Heart left ventricle (tissue), 13 donors: ENCODE measurements at regions not wholly inside any gene's neighbourhood (a gene's known extent, or its start where the extent isn't known, plus 50 kb on each side); places are given as distances from the start of the nearest gene placed in this dataset.

ENCODE experiments used
- CTCF ChIP-seq, 12 donors: fragments of 200-600 bp; sonication (generic) in 4 of 12; IDR thresholded peaks; one replicate each; pipeline versions ENCODE4 v1.5.0 to v1.8.0; 2018 to 2022; ENCODE audit warnings: antibody characterized with exemption in 12 of 12, mild to moderate bottlenecking in 5 of 12
- POLR2A ChIP-seq, 2 donors: fragments of 450-650 bp; IDR thresholded peaks; one replicate each; pipeline ENCODE4 v1.6.1; 2017; ENCODE audit warnings: antibody characterized with exemption in 2 of 2, mild to moderate bottlenecking in 2 of 2, moderate library complexity in 2 of 2
- donor health status: ischemic (EF 13 %, LVEDD 7.1; RV severe dilation, severe dysfunction).
- donor health status: DM: no; HTN: yes; CAD: no.
- donor health status: DM: no; HTN: no; CAD: no.
- donor health status: ischemic (EF 25% LVEDD 6.9; RV normal size, moderate dysfunction).
- donor health status: ischemic (EF 25% LVEDD 5.7; RV mildly dilated, moderate dysfunction).
- donor health status: ischemic (EF 35%, LVEDD 5.7; RV mildly dilated, moderate dysfunction).
- donor health status: nonischemic (EF 11% LVEDD 7.7; RV severe dilation, severe dysfunction).
- donor health status: DM: yes; HTN: yes; CAD: no.
- donor health status: PGD.
- donor health status: ischemic (EF 29% LVEDD 5.4; RV normal size, mild dysfunction).
- donor health status: nonischemic (EF 23%, LVEDD 6.1; RV moderate dilation, normal function).

- TF ChIP-seq POLR2A (IDR thresholded peaks at IDR 0.05) (no peak), CTCF (IDR thresholded peaks at IDR 0.05) (no peak)
These were observed 425.6 kb downstream of the RWDD3 start for GRCh38 chr1:95659588-95659987.
